GM18511 (cell line): ENCODE measurements at regions not wholly inside any gene's neighbourhood (a gene's known extent, or its start where the extent isn't known, plus 50 kb on each side); places are given as distances from the start of the nearest gene placed in this dataset.
A peak's percentile ranks its signal among the peaks of the same experiment; 100 is the strongest.

Experiments used
- ATAC-seq: cut with Tn5 transposase; IDR thresholded peaks from one replicate; pipeline ENCODE4 v1.9.1; 2021; ENCODE audit warnings: mild to moderate bottlenecking, moderate library complexity; ENCODE audit not compliant: unreplicated experiment

DNA sequence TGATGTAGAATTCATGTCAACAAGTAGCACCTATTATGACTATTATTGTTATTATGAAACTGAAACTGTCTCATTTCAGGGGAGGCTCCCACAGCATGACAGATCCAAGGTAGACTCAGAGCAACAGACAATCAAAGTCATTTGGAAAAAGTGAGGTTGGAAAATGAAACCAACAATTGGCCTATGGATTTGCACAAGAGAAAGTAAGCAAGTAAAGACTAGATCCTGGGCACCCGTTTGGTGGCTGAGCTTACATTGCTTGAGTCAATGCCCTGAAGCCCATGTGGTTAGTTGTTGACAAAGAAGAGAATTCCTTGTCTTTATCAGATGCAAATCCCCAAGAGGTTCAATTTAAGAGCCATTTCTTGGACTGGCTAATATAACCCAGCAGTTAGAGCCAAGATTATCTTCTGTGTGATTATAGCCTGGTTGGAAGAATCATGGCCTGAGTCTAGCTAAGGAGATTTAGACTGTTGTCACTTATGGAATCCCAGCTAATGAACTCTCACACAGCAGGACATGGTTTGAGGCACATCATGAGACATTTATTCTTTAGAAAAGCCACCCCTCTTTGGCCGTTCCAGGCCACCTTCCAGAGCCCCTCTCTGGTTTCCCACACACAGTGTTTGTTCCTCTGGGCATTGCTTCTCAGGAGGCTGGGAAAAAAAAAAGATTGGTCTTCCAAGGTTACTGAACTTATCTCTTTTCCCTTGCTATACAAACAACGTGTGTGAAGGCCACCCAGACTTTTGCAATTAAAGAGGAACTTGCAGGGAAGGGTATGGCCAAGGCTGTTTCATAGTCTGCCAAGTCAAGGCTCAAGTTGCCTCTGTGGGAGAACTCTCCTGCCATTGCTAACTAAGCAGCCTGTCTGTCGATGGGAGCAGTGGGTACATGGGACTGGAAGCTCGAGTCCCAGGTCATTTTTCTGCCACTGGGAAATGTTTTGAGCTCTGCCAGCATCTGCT, 399.5 kb downstream of the ENC1 start:
- ATAC-seq: no peak

DNA sequence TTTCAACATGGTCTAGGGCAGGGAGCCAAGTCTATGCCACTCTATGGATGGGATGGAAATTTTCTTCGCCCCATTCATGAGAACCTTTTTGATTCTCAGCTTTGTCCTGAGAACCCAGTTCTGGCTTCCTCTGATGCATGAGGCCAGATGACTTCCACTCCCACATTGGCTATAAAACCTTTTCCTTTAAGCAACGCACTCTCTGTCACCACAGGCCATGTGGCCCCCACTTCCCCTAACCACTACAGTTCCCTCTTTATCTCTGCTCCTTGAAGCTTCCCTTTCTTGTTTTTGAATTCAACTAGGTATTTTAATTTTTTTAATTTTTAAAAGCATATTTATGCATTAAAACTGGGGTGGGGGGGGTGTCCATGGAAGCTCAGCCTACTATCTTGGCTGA, 401.3 kb downstream of the ENC1 start:
- ATAC-seq: no peak

DNA sequence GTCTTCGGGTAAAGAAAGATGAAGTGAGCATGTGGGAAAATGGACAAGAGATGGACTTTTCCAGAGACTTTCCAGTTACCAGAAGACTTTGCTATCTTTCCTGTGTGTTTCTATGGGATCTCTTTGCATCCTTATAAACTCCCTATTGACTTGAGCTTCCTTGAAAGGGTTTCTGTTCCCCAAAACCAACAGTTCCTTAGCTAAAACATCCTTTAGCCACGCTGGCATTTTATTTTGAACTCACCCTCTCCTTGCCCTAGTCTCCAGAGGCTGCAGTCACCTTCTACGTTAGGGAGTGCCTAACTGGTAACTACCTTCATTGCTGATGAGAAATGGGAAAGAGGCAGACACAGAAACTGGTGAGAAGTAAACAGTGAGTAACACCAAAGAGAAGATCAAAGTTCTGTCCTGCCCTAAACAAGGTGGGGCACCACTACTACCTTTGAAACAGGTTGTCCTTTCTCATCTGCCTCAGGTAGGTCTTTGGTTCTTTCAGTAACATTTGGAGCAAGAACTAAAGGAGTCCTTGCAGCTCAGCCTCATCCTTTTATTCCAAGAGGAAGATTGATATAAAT, 402.9 kb downstream of the ENC1 start:
- no peak for ATAC-seq

DNA sequence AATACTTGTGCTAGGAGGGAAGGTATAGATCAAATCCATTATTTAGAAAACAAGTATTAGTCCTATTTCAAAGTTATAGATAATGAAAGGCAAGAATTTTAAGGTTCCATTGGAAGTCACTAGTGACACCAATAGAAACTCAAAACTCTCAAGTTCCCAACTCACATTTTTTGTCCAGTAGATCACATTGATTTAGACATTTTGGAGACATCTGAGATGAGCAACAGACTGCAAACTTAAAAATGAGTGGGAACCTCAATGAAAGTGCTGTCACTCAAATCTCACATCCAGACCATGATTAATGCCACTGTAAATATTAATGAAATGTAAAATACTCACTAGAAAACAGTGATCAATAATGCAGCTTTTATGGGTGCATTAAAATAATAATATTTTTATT, 405.0 kb downstream of the ENC1 start:
- no peak for ATAC-seq

DNA sequence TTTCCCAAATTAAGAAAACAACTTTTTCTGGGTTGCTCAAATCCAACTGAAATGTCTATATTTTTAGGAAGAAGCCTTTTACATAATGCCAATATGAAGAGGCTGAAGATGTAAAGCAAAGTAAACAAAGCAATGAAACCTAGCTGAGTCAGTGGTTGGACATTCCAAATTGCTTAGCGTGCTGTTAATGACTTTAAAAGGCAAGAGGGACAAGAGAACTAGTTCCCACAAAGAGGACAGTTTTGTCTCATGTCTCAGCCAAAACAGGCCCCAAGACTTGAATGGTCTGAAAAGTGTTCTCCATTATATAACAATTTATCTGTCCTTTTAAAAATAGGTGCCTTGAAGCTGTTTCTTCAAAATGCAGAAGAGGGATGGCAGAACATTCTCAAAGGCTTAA, 407.0 kb downstream of the ENC1 start:
- ATAC-seq: no peak

DNA sequence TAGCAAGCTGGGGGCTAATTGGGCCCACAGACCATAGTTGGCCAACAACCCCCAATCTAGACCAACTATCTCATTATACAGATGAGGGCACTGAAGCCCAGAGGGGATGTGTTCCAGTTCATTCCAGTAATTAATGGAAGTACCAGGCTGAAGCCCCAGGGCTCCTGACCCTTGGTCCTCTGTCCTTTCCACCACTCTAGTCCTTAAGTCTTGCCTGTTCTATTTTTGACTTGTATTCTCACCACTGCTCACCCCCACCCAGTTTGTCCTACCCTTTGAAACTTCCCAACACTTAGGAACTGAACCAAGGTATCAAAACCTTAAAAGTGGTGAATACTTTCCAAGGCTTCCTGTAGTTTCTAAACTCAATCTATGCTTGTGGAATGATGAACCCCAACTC, 407.4 kb downstream of the ENC1 start:
- ATAC-seq: no peak

DNA sequence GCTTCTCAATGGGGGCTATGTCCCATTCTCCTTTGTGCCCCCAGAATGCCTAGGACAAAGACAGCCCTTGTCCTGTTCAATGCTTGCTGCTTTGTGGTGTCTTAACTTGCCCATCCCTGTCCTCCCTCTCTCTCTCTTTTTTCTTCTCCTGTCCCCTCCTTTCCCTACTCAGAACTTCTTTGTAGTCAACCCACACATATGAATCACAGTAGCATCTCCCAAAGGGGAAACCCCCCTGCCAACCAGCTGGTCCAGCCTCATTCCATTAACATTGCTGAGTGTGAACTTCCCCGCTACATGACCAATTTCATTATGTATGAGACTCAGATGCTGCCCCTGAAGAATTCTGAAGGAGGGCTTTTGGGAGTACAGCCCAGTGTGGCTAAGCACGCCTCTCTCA, 408.3 kb downstream of the ENC1 start:
- no peak for ATAC-seq

DNA sequence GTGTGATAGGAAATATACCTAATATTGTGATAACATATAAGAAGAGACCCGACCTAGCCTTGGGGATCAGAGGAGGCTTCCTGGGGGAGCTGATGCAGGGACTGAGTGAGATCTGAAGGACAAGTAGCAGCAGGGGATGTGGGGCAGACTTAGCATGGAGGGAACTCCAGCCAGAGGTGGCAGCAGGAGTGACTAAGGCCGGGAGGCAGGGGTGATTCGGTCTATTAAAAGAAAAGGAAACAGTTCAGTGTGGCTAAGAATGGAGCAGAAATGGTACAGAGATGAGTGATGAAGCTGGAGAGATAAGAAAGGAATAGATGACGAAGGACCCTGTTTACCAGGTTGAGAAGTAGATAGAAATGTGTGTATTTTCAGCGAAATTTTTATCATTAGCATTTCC, 408.8 kb downstream of the ENC1 start:
- no peak for ATAC-seq

DNA sequence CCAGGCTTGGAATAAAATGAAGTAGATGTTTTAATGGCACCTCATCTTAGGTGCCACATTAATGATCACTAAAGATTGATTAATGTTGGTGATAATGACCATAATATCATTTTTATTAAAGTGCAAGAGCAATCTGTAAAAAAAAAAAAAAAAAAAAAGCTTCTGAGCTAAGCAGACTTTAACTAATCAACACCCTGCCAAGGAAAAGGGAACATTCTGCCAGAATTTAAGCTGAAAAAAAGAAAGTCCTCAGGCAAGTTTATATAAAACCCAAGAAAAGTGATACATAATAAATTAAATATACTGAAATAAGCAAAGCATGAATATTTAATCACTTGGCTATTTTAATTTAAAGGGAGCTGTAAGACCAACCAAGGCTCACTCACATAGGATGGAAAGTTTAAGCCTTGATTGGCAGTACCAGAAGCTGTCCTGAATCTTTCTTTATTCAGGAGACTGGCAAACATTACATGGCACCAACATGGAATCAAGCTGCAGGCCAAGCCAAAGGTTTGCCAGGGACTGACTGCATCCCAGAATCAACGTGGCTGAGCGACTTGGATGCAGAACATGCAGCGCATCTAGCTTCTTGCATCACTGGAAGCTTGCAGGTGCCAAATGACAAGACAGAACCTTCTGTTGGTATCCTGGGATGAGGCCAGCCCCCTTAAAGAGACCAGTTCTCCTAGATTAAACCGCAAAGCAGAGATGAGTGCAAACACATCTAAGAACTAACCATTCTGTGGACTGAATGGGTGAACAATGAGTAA, 413.6 kb downstream of the ENC1 start:
- ATAC-seq: no peak

DNA sequence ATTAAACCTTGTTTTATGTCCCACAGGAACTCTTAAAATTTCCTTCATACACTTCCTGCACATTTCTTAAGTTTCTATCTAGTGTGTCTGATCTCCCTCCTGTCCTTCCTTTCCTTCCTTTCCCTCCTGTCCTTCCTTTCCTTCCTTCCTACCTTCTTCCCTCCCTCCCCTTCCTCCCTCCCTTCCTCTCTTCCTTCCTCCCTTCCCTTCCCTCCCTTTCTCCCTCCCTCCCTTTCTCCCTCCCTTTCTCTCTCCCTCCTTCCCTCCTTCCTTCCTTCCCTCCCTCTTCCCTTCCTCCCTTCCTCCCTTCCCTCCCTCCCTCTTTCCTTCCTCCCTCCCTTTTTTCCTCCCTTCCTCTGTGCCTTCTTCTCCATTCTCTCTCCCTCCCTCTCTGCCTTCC, 414.9 kb downstream of the ENC1 start:
- no peak for ATAC-seq

DNA sequence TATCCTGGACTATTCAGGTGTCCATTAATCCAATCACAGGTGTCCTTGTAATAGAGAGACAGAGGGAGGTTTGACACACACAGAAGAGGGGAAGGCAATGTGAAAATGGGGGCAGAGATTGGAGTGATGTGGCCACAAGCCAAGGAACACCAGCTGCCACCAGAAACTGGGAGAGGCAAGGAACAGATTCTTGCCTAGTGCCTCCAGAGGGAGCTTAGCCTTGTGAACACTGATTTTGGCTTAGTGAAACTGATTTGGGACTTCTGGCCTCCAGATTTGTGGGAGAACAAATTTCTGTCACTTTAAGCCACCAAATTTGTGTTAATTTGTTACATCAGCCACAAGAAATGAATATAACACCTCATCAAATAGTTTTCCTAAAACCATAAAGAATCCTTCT, 416.2 kb downstream of the ENC1 start:
- ATAC-seq: no peak

DNA sequence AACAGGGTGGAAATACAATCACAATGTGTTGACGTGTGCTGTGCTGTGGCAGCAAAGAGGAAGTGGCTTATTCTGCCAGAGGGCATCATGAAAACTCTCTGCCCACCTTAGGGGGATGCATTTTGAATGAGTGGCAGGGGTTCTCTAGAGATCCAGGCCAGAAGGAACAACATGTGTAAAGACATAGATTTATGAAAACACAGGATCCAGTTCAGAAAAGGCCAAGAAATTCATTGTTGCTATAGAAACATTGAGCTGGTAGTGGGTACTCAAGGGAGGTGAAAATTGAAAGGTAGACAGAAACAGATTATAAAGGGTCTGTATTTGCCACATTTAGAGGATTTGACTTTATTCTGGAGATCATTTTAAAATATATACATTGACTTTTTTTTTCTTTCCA, 417.7 kb downstream of the ENC1 start:
- no peak for ATAC-seq

DNA sequence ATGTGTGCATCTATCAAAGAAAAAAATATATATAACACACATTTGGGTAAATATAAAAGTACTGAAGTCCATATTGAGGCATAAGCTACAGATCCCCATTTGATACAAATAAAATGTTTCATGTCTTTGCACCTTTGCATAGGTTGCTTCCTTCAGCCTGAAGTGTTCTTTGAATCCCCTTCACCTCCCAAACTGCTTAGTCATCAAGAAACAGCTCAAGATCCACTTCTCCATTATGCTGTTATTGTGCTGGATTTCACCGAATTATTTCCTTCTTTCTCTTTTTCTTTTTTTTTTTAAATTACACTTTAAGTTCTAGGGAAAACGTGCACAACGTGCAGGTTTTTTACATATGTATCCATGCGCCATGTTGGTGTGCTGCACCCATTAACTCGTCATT, 419.1 kb downstream of the ENC1 start:
- no peak for ATAC-seq

DNA sequence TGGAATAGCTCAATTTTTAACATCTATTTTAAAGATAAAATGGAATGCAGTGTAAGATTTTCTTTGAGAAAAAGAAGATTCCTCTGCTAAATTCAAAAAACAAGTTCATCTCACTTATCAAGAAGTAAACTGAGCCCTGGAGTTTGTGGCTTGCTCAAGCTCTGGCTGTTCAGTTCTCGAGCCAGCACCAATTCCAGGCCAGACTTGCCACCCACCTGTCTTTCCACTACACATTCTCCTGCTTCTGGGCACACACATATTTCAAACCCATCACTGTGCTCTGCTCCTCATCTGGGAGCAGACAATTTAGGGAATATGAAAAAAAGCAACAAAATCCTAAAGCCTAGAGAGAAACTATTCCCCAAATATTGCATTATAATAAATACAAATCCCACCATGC, 424.5 kb downstream of the ENC1 start:
- ATAC-seq: no peak

DNA sequence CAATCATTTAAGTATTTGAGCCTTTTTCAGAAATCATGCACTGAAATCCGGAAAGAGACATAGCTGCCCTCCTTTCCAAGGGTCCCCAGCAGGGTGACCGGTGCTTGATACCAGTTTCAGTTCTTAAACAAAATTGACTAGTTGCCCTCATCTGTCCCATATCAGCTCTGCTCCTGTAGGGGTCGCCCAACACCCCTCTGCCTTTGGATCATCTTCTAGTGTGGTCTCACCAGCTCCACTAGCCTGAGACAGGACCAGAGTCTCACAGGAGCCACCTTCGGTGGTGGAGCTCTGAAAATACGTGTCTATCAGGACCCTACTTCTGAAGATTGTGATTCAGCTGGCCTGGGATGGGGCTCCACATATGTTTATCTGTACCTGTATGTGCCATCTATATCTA, 428.2 kb downstream of the ENC1 start:
- ATAC-seq: no peak

DNA sequence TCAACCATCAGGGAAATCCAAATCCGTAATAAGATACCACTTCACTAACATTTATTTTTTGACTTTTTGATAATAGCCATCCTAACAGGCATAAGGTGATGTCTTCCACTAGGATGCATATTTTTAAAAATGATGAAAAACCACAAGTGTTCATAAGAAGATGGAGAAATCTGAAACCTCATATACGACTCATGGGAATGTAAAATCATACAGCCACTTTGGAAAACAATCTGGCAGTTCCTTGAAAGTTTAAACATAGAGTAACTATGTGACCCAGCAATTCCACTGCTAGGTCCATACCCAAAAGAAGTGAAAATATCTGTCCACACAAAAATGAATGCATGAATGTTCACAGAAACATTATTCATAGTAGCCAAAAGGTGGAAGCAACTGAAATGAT, 431.0 kb downstream of the ENC1 start:
- ATAC-seq: no peak

DNA sequence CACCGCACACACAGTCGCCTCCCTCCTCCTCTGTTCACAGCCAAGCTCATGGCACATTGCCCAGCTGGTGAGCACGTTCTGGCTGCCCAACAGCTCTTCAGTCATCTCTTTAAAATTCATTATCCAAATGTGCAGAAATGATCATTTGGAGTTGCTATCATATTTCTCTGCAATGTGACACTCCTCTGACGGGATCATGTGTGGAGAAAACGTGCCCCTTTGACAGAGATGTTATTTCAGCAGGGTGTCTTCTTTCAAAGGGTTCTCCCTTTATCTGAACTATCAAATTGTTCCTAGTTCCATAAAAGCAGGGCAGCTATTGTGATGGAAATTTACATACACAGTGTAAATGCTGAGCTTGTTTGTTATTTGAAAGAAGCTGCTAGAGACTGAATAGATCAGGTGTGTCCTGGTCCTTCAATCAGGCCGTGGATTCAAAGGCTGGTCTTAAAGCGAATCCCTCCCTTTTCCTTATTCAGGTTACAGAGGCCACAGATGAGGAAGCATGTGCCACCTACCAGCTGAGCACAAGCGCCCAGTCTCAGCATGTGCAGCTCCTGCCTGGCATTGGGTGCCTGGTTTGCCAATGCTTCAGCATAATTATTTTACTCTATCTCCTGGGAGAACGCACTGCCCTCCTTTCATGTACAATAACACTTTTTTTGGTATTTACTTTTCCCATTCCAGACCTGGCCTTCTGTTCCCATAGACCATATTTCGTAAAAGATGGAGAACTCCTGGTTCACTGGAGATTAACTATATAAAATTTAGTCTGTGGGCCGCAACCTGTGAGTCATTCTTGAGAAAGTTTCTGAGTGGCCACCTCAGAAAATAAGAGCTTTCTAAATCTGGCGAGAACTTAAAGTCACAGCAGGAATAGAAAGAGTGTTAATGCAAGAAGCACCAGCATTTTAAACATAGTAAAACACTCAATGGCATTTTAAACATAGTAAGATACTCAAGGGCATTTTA, 433.7 kb downstream of the ENC1 start:
- ATAC-seq: no peak

DNA sequence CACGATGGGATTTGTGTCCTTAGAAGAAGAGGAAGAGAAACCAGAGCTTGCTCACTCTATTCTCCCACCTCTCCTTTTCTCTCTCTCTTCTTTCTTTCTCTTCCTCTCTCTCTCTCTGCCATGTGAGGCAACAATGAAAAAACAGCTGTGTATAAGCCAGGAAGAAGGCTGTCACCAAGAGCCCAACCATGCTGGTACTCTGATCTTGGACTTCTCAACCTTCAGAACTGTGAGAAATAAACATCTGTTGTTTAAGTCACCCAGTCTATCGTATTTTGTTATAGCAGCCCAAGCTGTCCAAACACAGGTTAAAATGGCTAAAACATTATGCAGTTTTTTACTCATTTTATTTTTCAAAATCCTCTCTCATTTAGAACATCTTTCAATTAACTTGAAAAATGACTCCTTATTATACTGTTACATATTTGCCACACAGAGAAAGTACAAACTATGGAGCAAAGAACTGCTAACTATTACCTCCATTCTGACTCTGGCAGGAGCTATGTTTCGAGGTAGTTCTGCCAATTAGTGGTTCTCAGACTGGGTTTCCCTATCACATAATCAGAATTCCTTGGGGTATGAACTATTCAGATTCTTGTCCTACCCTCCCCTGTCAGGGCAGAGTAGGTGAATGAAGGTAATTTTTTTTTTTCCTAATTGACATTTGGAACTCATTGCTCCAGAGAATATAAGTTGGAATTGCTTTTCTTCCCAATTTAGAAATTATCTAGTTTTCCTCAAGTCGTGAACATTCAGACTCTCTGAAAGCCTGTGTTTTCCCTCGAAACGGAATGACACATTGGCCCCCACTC, 434.6 kb downstream of the ENC1 start:
- no peak for ATAC-seq

DNA sequence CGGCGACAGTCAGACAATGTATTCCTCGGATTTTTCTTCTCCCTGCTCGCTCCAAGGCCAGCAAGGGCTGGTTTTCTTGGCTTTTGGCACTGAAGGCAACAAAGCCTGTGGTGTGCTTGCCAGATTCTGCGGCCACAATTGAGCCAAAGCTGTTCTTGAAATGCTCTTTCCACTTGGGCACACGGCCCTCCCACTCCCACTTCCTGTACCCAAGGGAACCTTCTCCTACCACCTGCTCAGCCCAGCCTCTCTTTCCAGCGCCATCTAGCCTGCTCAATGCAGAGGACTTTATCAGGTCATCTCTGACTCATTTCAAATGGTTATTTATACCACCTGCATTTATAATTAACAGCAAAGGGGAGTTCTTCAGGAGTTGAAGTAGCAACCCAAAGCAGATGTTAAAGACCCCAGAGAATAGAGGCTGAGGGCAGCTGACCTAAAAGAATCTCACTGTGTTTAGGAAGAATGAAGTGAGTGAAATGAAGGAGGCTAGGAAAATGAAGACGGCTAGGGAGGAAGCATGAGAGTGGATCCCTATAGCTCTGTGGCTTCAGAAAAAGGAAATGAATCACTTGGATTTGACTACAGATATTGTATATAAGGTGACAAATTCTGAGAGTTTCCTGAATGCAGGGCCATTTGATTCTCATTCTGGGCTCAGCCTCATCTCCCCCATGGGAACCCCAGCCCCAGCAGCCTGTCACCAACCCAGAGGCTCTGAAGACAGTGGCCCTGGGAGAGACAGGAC, 439.0 kb downstream of the ENC1 start:
- ATAC-seq: peak; percentile 79
